ENCODE measurements at regions not wholly inside any gene's neighbourhood (a gene's known extent, or its start where the extent isn't known, plus 50 kb on each side); places are given as distances from the start of the nearest gene placed in this dataset.

DNA sequence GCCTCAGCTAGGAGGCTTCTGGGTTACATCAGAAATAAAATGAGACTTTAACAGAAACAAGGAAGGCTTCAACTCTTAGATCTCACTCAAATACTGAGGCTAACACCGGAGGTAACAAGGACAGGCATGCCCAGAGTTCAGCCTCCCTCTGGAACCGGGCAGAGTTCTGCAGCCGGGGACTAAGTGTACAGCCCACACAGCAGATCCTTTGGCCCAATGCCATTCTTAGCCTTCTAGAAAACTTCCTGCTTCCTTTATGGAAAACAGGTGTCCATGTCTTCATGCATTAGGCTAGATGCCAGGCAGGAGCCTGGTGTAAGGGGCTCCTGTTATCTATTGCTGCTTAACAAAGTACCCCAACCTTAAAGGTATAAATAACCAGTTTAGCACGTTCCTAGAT is 369.7 kb downstream of the BCOR start:
- Histone ChIP-seq H3K4me1 (ENCODE audit: low read length) (no peaks in the 10 kb centered on the region), H3K27me3 (ENCODE audit: low read length) (no peaks in the 10 kb centered on the region), H3K9me2 (replicated peaks; ENCODE audit: insufficient read depth, low read length) (no peaks in the 10 kb centered on the region), H2AFZ (ENCODE audit: low read length) (no peak overlapping the region), H3K9me3 (ENCODE audit: low read length) (no peaks in the 10 kb centered on the region), H4K20me1 (ENCODE audit: insufficient read depth, low read depth, low read length) (no peaks in the 10 kb centered on the region), H3K9ac (ENCODE audit: low read length) (no peak overlapping the region), H3K27ac (ENCODE audit: low read length) (no peak overlapping the region), H3K4me3 (ENCODE audit: low read length) (no peak overlapping the region), H3K36me3 (ENCODE audit: insufficient read depth, low read length) (no peaks in the 10 kb centered on the region), H3K79me2 (ENCODE audit: low read length) (no peaks in the 10 kb centered on the region), H3K4me2 (ENCODE audit: low read depth, low read length, poor library complexity, severe bottlenecking) (no peak overlapping the region)
- DNase-seq = no peak

- H3K4me2 ChIP-seq (ENCODE audit: low read depth, low read length, poor library complexity, severe bottlenecking) = no peak overlapping the region
- H3K27ac ChIP-seq (ENCODE audit: low read length) = no peak overlapping the region
- H3K27me3 ChIP-seq (ENCODE audit: low read length) = no peaks in the 10 kb centered on the region
- no peaks in the 10 kb centered on the region for H3K9me2 ChIP-seq (replicated peaks; ENCODE audit: insufficient read depth, low read length)
- H3K36me3 ChIP-seq (ENCODE audit: insufficient read depth, low read length) = no peaks in the 10 kb centered on the region
- no peaks in the 10 kb centered on the region for H4K20me1 ChIP-seq (ENCODE audit: insufficient read depth, low read depth, low read length)
- DNase-seq = no peak
- no peaks in the 10 kb centered on the region for H3K4me1 ChIP-seq (ENCODE audit: low read length)
- no peak overlapping the region for H3K4me3 ChIP-seq (ENCODE audit: low read length)
- no peaks in the 10 kb centered on the region for H3K79me2 ChIP-seq (ENCODE audit: low read length)
- no peaks in the 10 kb centered on the region for H3K9me3 ChIP-seq (ENCODE audit: low read length)
- H3K9ac ChIP-seq (ENCODE audit: low read length) = no peak overlapping the region
- no peak overlapping the region for H2AFZ ChIP-seq (ENCODE audit: low read length)
These were observed 368.7 kb downstream of the BCOR start for GRCh38 chrX:39728852-39729598.

GRCh38 chrX:39729981-39730661 is 367.6 kb downstream of the BCOR start:
- Histone ChIP-seq H3K9me2 (replicated peaks; ENCODE audit: insufficient read depth, low read length) (no peaks in the 10 kb centered on the region), H3K36me3 (ENCODE audit: insufficient read depth, low read length) (no peaks in the 10 kb centered on the region), H3K79me2 (ENCODE audit: low read length) (no peaks in the 10 kb centered on the region), H3K4me3 (ENCODE audit: low read length) (no peak overlapping the region), H3K9ac (ENCODE audit: low read length) (no peak overlapping the region), H3K4me1 (ENCODE audit: low read length) (no peaks in the 10 kb centered on the region), H3K27ac (ENCODE audit: low read length) (no peak overlapping the region), H2AFZ (ENCODE audit: low read length) (no peak overlapping the region), H4K20me1 (ENCODE audit: insufficient read depth, low read depth, low read length) (no peaks in the 10 kb centered on the region), H3K27me3 (ENCODE audit: low read length) (no peaks in the 10 kb centered on the region), H3K9me3 (ENCODE audit: low read length) (no peaks in the 10 kb centered on the region), H3K4me2 (ENCODE audit: low read depth, low read length, poor library complexity, severe bottlenecking) (no peak overlapping the region)
- no peak for DNase-seq

GRCh38 chrX:39730662-39731329 is 367.0 kb downstream of the BCOR start:
- DNase-seq = peak; percentile 63
- H3K9me2 ChIP-seq (replicated peaks; ENCODE audit: insufficient read depth, low read length) = no peaks in the 10 kb centered on the region

DNA sequence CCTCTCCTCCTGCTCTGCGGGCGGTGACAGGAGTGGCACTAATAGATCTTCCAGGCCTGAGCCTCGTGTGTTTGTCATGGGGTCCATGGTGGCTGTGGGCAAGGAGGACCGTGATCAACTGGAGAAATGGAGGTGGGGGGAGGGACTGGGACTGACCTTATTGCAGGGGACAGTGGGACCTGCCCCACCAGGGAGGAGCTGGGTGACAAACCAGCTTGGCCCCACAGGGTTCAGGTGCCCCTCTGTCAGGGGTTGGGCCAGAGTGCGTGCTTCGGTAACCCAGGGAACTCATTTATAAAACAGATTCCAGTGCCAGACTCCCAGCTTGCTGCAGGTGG is 366.5 kb downstream of the BCOR start:
- no peaks in the 10 kb centered on the region for H3K9me2 ChIP-seq (replicated peaks; ENCODE audit: insufficient read depth, low read length)
- H4K20me1 ChIP-seq (ENCODE audit: insufficient read depth, low read depth, low read length) = no peaks in the 10 kb centered on the region
- H3K27ac ChIP-seq (ENCODE audit: low read length) = no peak overlapping the region
- no peaks in the 10 kb centered on the region for H3K27me3 ChIP-seq (ENCODE audit: low read length)
- no peaks in the 10 kb centered on the region for H3K36me3 ChIP-seq (ENCODE audit: insufficient read depth, low read length)
- no peaks in the 10 kb centered on the region for H3K9me3 ChIP-seq (ENCODE audit: low read length)
- no peaks in the 10 kb centered on the region for H3K4me1 ChIP-seq (ENCODE audit: low read length)
- no peak overlapping the region for H3K4me3 ChIP-seq (ENCODE audit: low read length)
- no peak overlapping the region for H3K4me2 ChIP-seq (ENCODE audit: low read depth, low read length, poor library complexity, severe bottlenecking)
- DNase-seq = no peak
- H3K9ac ChIP-seq (ENCODE audit: low read length) = no peak overlapping the region
- H3K79me2 ChIP-seq (ENCODE audit: low read length) = no peaks in the 10 kb centered on the region
- no peak overlapping the region for H2AFZ ChIP-seq (ENCODE audit: low read length)

More at GRCh38 chrX:39730662-39731329, 367.0 kb downstream of the BCOR start:
- Histone ChIP-seq H3K9me3 (ENCODE audit: low read length) (no peaks in the 10 kb centered on the region), H3K4me1 (ENCODE audit: low read length) (no peaks in the 10 kb centered on the region), H4K20me1 (ENCODE audit: insufficient read depth, low read depth, low read length) (no peaks in the 10 kb centered on the region), H3K27me3 (ENCODE audit: low read length) (no peaks in the 10 kb centered on the region), H3K9ac (ENCODE audit: low read length) (no peak overlapping the region), H3K79me2 (ENCODE audit: low read length) (no peaks in the 10 kb centered on the region), H3K4me2 (ENCODE audit: low read depth, low read length, poor library complexity, severe bottlenecking) (no peak overlapping the region), H3K27ac (ENCODE audit: low read length) (no peak overlapping the region), H2AFZ (ENCODE audit: low read length) (no peak overlapping the region), H3K36me3 (ENCODE audit: insufficient read depth, low read length) (no peaks in the 10 kb centered on the region), H3K4me3 (ENCODE audit: low read length) (no peak overlapping the region)

DNA sequence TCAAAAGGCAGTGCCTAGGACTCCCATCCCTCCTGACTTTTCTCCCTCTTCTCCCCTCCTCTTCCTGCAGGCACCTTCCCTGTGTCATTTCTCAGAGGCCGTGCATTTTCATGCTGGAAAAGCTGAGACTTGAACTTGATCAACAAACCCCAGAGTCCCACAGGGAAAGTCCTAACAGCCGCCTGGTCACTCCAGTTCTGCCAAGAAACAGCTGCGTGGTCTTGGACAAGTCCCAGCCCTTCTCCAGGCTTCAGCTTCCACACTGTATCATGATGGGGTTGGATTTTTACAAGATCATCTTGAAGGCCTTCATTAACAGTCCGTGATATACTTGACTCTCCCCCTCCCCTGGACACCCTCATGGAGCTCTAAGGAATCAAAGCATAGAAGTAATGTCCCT is 366.0 kb downstream of the BCOR start:
- H2AFZ ChIP-seq (ENCODE audit: low read length) = no peak overlapping the region
- no peaks in the 10 kb centered on the region for H4K20me1 ChIP-seq (ENCODE audit: insufficient read depth, low read depth, low read length)
- no peak for DNase-seq
- no peak overlapping the region for H3K4me3 ChIP-seq (ENCODE audit: low read length)
- H3K27me3 ChIP-seq (ENCODE audit: low read length) = no peaks in the 10 kb centered on the region
- no peaks in the 10 kb centered on the region for H3K36me3 ChIP-seq (ENCODE audit: insufficient read depth, low read length)
- H3K9me3 ChIP-seq (ENCODE audit: low read length) = no peaks in the 10 kb centered on the region
- H3K27ac ChIP-seq (ENCODE audit: low read length) = no peak overlapping the region
- H3K4me2 ChIP-seq (ENCODE audit: low read depth, low read length, poor library complexity, severe bottlenecking) = no peak overlapping the region
- H3K9me2 ChIP-seq (replicated peaks; ENCODE audit: insufficient read depth, low read length) = no peaks in the 10 kb centered on the region
- H3K9ac ChIP-seq (ENCODE audit: low read length) = no peak overlapping the region
- no peaks in the 10 kb centered on the region for H3K4me1 ChIP-seq (ENCODE audit: low read length)
- H3K79me2 ChIP-seq (ENCODE audit: low read length) = no peaks in the 10 kb centered on the region

GRCh38 chrX:39733745-39734144 is 364.0 kb downstream of the BCOR start:
- H3K27ac ChIP-seq (ENCODE audit: low read length) = no peak overlapping the region
- no peaks in the 10 kb centered on the region for H4K20me1 ChIP-seq (ENCODE audit: insufficient read depth, low read depth, low read length)
- no peaks in the 10 kb centered on the region for H3K4me1 ChIP-seq (ENCODE audit: low read length)
- H3K36me3 ChIP-seq (ENCODE audit: insufficient read depth, low read length) = no peaks in the 10 kb centered on the region
- DNase-seq = no peak
- H3K9ac ChIP-seq (ENCODE audit: low read length) = no peak overlapping the region
- no peaks in the 10 kb centered on the region for H3K79me2 ChIP-seq (ENCODE audit: low read length)
- no peaks in the 10 kb centered on the region for H3K9me3 ChIP-seq (ENCODE audit: low read length)
- no peak overlapping the region for H2AFZ ChIP-seq (ENCODE audit: low read length)
- no peak overlapping the region for H3K4me2 ChIP-seq (ENCODE audit: low read depth, low read length, poor library complexity, severe bottlenecking)
- no peaks in the 10 kb centered on the region for H3K27me3 ChIP-seq (ENCODE audit: low read length)
- no peak overlapping the region for H3K4me3 ChIP-seq (ENCODE audit: low read length)
- H3K9me2 ChIP-seq (replicated peaks; ENCODE audit: insufficient read depth, low read length) = no peaks in the 10 kb centered on the region

GRCh38 chrX:39734174-39734776 is 363.5 kb downstream of the BCOR start:
- no peaks in the 10 kb centered on the region for H4K20me1 ChIP-seq (ENCODE audit: insufficient read depth, low read depth, low read length)
- no peaks in the 10 kb centered on the region for H3K27me3 ChIP-seq (ENCODE audit: low read length)
- no peak overlapping the region for H3K9ac ChIP-seq (ENCODE audit: low read length)
- no peak overlapping the region for H2AFZ ChIP-seq (ENCODE audit: low read length)
- no peaks in the 10 kb centered on the region for H3K9me3 ChIP-seq (ENCODE audit: low read length)
- H3K36me3 ChIP-seq (ENCODE audit: insufficient read depth, low read length) = no peaks in the 10 kb centered on the region
- no peak overlapping the region for H3K27ac ChIP-seq (ENCODE audit: low read length)
- no peak overlapping the region for H3K4me3 ChIP-seq (ENCODE audit: low read length)
- no peaks in the 10 kb centered on the region for H3K79me2 ChIP-seq (ENCODE audit: low read length)
- no peaks in the 10 kb centered on the region for H3K4me1 ChIP-seq (ENCODE audit: low read length)
- no peak for DNase-seq
- H3K9me2 ChIP-seq (replicated peaks; ENCODE audit: insufficient read depth, low read length) = no peaks in the 10 kb centered on the region
- H3K4me2 ChIP-seq (ENCODE audit: low read depth, low read length, poor library complexity, severe bottlenecking) = no peak overlapping the region

Data from Karpas-422 (cell line).